Adrenal gland (tissue), 9 donors: ENCODE measurements at regions not wholly inside any gene's neighbourhood (a gene's known extent, or its start where the extent isn't known, plus 50 kb on each side); places are given as distances from the start of the nearest gene placed in this dataset.

Experiments used
- DNase-seq, 7 donors: peaks; one replicate each; pipeline ENCODE4 v3.0.0-alpha.2; 2019 to 2020
- H3K27ac ChIP-seq, 5 donors: fragments of 200-600 bp; sonication (generic) in 4 of 5; 1 replicate in 3 of 5; 2 replicates in 2 of 5; pipeline versions ENCODE4 v1.5.1 to v1.8.0; 2016 to 2020; ENCODE audit warnings: mild to moderate bottlenecking in 1 of 5
- H3K27me3 ChIP-seq: fragments of 200-600 bp; 2 replicates; pipeline ENCODE4 v1.8.0; 2021
- H3K36me3 ChIP-seq, 2 donors: fragments of 200-600 bp; replicated peaks in 1 of 2; 1 replicate in 1 of 2; 2 replicates in 1 of 2; pipeline versions ENCODE4 v1.5.1 to v1.8.0; 2018 to 2022
- H3K4me1 ChIP-seq, 2 donors: fragments of 200-600 bp; replicated peaks in 1 of 2; 1 replicate in 1 of 2; 2 replicates in 1 of 2; pipeline versions ENCODE4 v1.5.1 to v1.8.0; 2018 to 2021
- H3K4me3 ChIP-seq, 4 donors: fragments of 200-600 bp; sonication (generic) in 3 of 4; one replicate each; pipeline ENCODE4 v1.5.1; 2016 to 2018
- H3K9me3 ChIP-seq, 3 donors: fragments of 200-600 bp; sonication (generic) in 1 of 3; replicated peaks in 1 of 3; 1 replicate in 2 of 3; 2 replicates in 1 of 3; pipeline versions ENCODE4 v1.5.1 to v1.8.0; 2016 to 2021
- CTCF ChIP-seq, 6 experiments: fragments of 450-650 bp in 4 of 6; fragments of 200-600 bp in 2 of 6; sonication (generic) in 1 of 6; IDR thresholded peaks; 1 replicate in 5 of 6; 2 replicates in 1 of 6; pipeline versions ENCODE4 v1.5.1 to v1.8.0; 2016 to 2021; ENCODE audit warnings: antibody characterized with exemption in 6 of 6, mild to moderate bottlenecking in 2 of 6, moderate library complexity in 1 of 6
- POLR2A ChIP-seq, 2 donors: fragments of 450-650 bp; IDR thresholded peaks; one replicate each; pipeline ENCODE4 v1.6.1; 2017; ENCODE audit warnings: antibody characterized with exemption in 2 of 2, mild to moderate bottlenecking in 2 of 2, moderate library complexity in 1 of 2
- WGBS, 4 donors: extraction: QIAGEN DNeasy Blood & Tissue Kit in 2 of 4; methylation state at CpG; one replicate each; pipeline versions ENCODE4 v1.1.5 to v1.1.7; 2013 to 2017; 5-methylcytosine and 5-hydroxymethylcytosine counted together
- intact Hi-C, 2 donors: fragments of 100-400 bp; cut with DNase I; formaldehyde crosslinking; loops; one replicate each; pipeline versions ENCODE4 v1.14.1 to v1.15.0; 2022 to 2023
- donor health status: healthy with polysubstance abuse.
- donor health status: Bipolar disorder and iron deficiency.
- donor health status: DM: yes; HTN: yes; CAD: no.
- donor health status: DM: no; HTN: no; CAD: no.
- donor health status: DM: no; HTN: no; CAD: no.

- DNase-seq = no peak
- WGBS, 4 donors = 55 to 81% (median 63%) methylated on average over 2 of the region's 2 CpGs
Measured at GRCh38 chr18:59821983-59822382, 77.8 kb upstream of the PMAIP1 start.

GRCh38 chr18:59820663-59821062 is 79.1 kb upstream of the PMAIP1 start:
- Histone ChIP-seq H3K4me3 (no peak overlapping the region), H3K9me3 (no peaks in the 10 kb centered on the region), H3K27ac (no peak overlapping the region), H3K27me3 (no peaks in the 10 kb centered on the region), H3K36me3 (no peaks in the 10 kb centered on the region), H3K4me1 (peaks cover 0 to 6% of the 10 kb centered on the region in 2 donors)
- no peak for TF ChIP-seq CTCF (IDR thresholded peaks at IDR 0.05)
- no peak for TF ChIP-seq POLR2A (IDR thresholded peaks at IDR 0.05)
- no peak for DNase-seq
- WGBS, 4 donors = 38 to 58% (median 49%) methylated on average over 2 of the region's 2 CpGs
- intact Hi-C loops = loop anchor here (5.0 to 10.0 kb wide), 4 partner anchors 123 to 366 kb away; partner anchors contain the start of gene CCBE1 (in 1 of the 2)

More at GRCh38 chr18:59821983-59822382, 77.8 kb upstream of the PMAIP1 start:
- Histone ChIP-seq H3K27me3 (no peaks in the 10 kb centered on the region), H3K4me3 (no peak overlapping the region), H3K4me1 (peaks cover 0 to 6% of the 10 kb centered on the region in 2 donors), H3K27ac (no peak overlapping the region), H3K9me3 (no peaks in the 10 kb centered on the region), H3K36me3 (no peaks in the 10 kb centered on the region)
- TF ChIP-seq CTCF (IDR thresholded peaks at IDR 0.05) (no peak), POLR2A (IDR thresholded peaks at IDR 0.05) (no peak)
- intact Hi-C loops = loop anchor here (5.0 to 10.0 kb wide), 4 partner anchors 125 to 367 kb away; partner anchors contain the start of gene CCBE1 (in 1 of the 2)

GRCh38 chr18:59818769-59819168 is 81.0 kb upstream of the PMAIP1 start:
- no peaks in the 10 kb centered on the region for H3K9me3 ChIP-seq
- TF ChIP-seq POLR2A (IDR thresholded peaks at IDR 0.05) (no peak), CTCF (IDR thresholded peaks at IDR 0.05) (no peak)
- 69 to 81% (median 80%) methylated on average over 5 of the region's 5 CpGs for WGBS, 4 donors
- H3K4me1 ChIP-seq = peaks cover 0 to 6% of the 10 kb centered on the region in 2 donors
- DNase-seq = no peak
- no peaks in the 10 kb centered on the region for H3K36me3 ChIP-seq
- intact Hi-C loops = no loop called here
- H3K4me3 ChIP-seq = no peak overlapping the region
- H3K27me3 ChIP-seq = no peaks in the 10 kb centered on the region
- H3K27ac ChIP-seq = no peak overlapping the region

GRCh38 chr18:59814891-59815290 is 84.9 kb upstream of the PMAIP1 start:
- intact Hi-C loops = no loop called here
- 55 to 68% (median 56%) methylated on average over 7 of the region's 7 CpGs for WGBS, 4 donors

More at GRCh38 chr18:59814891-59815290, 84.9 kb upstream of the PMAIP1 start:
- Histone ChIP-seq H3K4me3 (no peak overlapping the region), H3K36me3 (no peaks in the 10 kb centered on the region), H3K9me3 (no peaks in the 10 kb centered on the region), H3K4me1 (no peaks in the 10 kb centered on the region), H3K27ac (peak overlapping the region in 1 of 5 donors; percentile 6), H3K27me3 (no peaks in the 10 kb centered on the region)
- TF ChIP-seq CTCF (IDR thresholded peaks at IDR 0.05) = no peak
- TF ChIP-seq POLR2A (IDR thresholded peaks at IDR 0.05) = no peak
- no peak for DNase-seq
